ENCODE measurements at regions not wholly inside any gene's neighbourhood (a gene's known extent, or its start where the extent isn't known, plus 50 kb on each side); places are given as distances from the start of the nearest gene placed in this dataset.

DNA sequence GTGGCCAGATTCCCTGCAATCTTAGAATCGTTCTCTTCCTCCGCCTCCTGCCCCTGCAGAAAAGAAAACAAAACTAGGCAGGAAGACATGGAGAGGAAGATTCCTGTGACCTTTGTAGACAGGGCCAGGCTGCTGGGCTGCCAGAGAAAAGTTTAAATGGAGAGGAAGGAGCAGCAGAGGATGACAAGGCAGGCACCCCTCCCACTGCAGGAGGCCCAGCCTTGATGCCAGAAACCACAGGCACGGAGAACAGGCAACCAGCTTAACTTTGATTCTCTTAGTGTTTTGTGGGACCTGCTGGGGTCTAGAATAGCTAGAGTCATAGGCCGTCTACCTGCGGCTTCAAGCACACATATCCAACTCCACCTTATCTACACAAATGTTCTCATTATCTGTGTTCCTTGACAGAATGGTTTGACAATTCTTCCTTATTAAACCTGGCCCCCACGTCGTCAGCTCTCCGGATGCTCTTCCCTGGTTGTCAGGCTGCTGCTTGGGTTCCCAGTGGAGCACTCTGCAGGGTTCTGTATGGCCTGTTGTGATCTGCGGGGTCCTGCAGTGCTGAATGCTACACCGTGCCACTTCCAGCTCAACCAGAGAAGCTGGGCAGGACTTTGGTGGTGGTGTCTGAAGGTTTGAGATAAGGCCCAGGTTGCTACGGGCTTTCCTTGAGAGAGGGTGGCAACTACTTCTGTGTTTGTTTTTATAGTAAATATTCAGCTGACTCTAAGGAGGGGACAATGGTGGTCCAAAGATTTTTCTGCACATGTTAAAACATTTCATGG is 609.5 kb downstream of the AACS start:
- DNase-seq (ENCODE audit: low spot score), result no peak

DNA sequence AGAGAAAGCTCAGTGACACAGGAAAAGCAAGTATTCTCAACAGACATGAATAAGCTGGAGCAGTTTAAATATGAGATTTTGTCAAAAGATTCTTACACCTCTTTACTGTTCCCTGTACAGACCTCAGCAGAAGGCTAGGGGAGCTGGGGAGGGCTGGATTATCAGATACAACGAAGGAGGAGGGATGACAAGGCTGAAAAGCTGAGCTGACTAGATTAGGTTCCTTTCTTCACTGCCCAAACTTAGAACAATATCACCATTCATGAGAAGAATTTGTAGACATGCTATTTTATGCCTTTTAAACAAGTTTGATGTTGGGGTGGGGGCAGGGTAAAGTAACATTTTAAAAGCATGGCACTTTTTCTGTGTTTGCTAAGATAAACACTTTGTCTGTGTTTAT is 611.1 kb downstream of the AACS start:
- no peak for DNase-seq (ENCODE audit: low spot score)

DNA sequence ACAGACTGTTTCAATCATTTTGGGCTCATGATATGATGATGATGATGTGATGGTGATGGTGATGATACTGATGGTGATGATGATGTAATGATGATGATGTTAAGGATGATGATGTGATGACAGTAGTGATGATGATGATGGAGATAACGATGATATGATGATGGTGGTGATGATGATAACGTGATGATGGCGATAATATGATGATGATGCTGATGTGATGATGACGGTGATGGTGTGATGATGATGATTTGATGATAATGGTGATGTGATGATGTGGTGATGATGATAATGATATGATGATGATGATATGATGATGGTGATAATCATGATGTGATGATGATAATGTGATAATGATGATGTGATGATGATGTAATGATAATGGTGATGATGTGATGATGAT is 612.6 kb downstream of the AACS start:
- DNase-seq (ENCODE audit: low spot score), result no peak

DNA sequence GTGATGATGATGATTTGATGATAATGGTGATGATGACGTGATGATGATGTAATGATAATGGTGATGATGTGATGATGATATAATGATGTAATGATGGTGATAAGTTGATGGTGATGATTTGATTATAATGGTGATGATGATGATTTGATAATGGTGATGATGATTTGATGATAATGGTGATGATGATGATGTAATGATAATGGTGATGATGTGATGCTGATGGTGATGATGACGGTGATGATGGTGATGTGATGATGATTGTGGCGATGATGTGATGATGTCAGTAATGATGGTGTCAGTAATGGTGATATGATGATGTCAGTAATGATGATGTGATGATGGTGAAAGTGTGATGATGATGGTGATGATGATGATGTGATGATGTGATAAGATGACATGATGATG is 613.4 kb downstream of the AACS start:
- no peak for DNase-seq (ENCODE audit: low spot score)

DNA sequence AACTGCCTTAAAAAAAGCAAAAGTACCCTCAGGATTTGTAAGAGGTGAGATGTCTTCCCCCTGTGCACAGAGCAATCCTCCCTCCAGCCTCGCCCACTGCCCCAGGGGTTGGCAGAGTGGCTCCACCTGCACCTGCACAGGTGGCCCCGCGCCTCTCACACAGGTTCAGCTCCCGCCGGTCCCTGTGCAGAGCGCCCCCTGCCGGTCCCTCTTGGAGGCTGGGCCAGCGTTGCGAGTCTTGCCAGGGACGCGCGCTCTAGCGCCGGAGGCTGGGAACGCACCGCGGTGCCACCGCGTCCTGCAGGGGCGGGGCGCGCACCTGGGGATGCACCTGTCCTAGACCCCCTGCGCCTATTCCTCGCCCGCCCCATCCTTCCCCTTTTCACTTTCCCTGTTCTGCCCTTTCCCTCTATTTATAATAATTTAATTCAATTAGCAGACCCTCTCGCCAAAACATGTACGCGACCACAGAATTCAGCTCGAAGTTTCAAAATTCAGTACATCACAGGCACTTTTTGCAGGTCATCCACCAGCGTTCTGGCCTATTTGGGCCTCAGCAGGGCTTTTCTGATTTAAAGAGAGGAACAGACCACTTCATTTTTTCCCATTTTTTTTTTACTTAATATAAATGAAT is 618.6 kb downstream of the AACS start:
- no peak for DNase-seq (ENCODE audit: low spot score)

DNA sequence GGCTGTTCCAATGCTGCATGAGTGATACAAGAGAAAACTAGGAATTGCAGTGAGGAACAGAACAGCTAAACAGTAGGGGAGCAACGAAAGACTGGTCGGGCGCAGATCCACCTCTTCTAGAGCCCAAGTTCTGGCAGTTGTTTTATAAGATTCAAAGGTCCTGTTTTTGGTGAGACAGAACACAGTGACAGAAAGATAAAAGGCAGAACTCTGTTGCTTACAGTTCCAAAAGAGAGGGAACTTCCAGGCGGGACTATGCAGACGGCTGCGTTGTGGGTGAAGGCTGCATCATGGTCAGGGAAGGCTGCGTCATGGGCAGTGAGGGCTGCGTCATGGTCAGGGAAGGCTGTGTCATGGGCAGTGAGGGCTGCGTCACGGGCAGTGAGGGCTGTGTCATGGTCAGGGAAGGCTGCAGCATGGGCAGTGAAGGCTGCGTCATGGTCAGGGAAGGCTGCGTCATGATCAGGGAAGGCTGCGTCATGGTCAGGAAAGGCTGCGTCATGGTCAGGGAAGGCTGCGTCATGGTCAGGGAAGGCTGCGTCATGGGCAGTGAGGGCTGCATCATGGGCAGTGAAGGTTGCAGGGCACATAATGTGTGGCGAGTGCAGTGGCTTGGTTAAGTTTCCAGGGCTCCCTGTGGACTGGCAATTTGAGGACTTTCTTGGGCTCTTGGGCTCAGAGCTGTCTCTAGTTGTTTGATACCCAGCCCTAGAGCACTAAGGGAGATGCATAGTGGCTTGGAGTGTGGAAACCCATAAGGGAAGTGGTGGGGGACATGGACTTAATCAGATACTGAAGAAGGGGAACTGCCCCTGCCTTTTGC is 619.9 kb downstream of the AACS start:
- DNase-seq (ENCODE audit: low spot score), result no peak

DNA sequence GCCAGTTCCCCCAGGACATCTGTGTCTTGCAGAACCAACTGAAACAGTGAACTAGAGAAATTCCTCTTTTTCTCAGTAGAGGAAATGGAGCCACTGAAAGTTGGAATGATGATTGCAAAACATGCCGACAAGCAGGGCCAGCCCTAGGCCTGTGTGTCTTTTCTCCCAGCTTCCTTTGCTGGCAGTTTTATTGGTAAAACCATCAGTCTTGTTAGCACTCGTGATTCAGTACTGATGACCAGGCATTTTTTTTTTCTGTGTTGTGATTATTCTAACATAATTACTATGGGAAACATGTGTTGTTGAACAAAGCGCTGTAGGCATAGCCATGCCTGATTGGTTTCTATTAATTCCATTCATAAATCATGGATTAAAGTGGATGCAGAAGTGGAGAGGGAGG is 620.7 kb downstream of the AACS start:
- peak; percentile 1 for DNase-seq (ENCODE audit: low spot score)

DNA sequence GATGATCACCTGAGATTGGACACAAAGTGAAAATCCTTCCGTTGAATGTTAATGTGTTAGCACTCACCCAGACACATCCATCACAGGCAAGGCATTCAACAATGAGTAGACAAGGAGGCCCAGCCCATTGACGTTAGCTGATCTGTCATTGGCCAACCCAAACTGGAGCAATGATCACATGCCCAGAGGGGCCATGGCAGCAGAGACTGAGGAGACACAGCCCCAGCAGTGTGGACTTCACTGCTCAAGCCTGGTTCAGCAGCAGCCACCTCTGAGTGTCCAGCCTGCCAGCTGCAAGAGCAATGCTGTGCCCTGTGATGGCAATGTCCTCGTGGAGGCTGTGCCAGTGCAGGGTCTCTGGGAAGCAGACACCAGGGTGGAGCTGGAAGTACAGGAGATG is 622.2 kb downstream of the AACS start:
- DNase-seq (ENCODE audit: low spot score), result no peak

DNA sequence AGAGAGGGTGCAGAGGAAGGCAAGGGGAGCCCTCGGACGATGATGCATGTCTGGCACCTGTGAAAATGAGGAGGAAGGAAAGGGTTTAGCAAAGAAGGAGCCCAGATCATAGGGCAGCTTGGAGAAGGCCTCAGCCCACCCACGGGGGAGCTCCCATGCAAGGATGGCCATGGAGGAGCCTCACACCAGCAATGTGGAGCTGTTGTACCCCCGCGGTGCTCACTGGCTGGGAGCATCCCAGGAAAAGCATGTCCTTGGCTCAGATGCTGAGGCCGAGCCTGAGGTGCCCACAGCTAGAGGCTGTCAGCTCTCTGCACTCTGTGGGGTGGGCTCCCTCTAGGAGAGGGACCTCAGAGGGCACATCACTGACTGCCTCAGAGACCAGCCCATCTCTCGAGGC is 622.6 kb downstream of the AACS start:
- no peak for DNase-seq (ENCODE audit: low spot score)

DNA sequence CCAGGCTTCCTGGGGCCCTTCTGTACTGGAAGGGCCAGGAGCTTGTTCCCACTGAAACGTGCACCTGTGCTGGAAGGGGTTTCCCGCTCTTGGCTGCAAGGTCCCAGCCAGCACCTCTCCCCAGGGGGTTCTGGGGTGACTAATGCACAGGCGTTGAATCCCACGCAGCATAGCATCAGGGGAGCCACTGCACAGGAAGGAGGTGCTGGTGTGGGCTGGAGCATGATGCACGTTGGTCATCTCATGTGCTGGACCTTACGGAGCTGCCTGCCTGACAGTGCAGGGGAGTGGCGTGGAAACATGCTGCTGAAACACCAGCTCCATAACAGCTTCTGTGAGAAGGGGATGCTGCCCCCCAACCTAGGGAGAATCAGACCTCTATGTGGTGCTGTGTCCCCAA is 623.0 kb downstream of the AACS start:
- no peak for DNase-seq (ENCODE audit: low spot score)

DNA sequence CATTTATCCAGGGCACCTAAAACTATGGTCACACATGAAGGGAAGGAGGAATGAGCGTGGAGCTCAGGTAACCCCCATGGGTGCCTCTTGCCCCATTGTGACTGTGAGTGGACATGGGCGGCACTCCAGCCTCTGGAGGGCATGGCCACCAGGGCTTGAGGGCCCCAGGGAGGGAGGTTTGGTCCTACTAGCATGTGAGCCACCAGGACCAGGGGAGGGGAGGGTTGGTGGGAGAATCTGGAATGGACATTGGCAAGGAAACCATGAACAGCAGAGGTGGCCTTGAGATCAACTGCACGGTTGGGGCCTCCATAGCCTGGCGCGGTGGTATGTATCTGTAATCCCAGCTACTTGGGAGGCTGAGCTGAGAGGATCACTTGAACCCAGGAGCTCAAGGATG is 623.6 kb downstream of the AACS start:
- DNase-seq (ENCODE audit: low spot score), result no peak

DNA sequence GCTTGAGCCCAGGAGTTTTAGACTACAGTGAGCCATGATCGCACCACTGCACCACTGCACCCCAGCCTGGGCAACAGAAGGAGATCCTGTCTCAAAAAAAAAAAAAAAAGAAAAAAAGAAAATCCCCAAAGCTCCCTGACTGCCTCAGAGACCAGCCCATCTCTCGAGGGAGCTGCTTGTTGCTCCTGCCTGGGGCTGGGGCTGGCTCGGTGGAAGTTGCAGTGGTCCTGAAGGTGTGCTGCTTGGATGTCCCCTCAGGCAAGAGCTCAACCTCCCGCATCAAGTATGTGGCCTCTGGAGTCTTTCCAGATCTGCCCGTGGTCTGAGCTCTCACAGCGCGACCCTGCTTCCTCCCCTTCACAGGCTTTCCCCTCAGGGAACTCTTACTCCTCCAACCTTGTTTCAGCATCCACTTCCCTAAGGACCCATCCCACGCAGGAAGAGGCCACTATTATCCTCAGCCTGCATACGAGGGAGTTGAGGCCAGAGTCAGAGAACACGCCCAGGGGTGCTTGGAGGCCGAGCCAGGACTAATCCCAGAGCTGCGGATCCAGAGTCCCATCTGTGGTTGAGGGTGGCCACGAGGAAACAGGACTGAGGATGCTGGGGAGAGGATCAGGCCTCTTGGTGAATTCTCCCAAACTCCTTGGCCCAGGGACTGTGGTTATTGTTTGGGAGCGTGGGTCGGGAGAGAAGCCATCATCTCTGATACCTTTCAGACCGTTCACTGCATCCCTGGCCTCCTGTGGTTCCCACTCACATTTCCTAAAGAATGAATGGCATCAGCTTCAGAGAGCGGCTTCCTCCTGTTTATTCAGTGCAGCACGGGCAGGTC is 624.6 kb downstream of the AACS start:
- no peak for DNase-seq (ENCODE audit: low spot score)

DNA sequence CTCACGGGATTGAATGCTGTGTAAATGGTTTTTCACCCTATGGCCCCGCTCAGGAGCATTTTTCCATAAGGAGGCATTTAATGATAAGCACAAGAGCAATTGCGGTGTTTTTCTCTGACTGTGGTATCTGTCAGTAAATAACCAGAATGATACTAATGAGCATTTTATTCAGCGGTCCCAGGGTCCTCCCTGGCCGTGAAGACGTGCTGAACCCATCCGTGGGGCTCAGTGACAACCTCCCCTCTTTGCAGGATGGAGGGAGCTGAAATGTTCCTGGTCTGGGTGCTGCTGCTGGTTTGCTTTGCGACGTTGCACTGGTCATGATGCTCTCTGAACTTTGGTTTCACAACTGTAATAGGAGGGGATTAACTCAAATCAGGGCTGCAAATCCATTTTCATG is 625.6 kb downstream of the AACS start:
- no peak for DNase-seq (ENCODE audit: low spot score)

DNA sequence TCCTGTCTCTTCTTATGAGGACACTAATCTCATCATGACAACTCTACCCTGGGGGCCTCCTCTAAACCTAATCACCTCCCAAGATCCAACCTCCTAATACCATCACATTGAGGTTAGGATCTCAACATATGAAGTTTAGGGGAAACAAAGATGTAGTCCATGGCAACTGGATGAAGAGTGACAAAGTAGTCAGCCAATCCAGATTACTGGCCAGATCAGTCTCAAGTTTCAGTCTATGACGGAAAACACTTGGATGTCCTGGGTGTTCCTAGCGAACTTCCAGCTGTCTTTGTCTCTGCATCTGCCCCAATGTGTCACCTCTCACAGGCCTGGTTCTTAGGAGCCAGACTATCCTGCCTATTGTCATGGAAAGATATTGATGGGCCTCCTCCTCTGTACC is 630.8 kb downstream of the AACS start:
- no peak for DNase-seq (ENCODE audit: low spot score)

DNA sequence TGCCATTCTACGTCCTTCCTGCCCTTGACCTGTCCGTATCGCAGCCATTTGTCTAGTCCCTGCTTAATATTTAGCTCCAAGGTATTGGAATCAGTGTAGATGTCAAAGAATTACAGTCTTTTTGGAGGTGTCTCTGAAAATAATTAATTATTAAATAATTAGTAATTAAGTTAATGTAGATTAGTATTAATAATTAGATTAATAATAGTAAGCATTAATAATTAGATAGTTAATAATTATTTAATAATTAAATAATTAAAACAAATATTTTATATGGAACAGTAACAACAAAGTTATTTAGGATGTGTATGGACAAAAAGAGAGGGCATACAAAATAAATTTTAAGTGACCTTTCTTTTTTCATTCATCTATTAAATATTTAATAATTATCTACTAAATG is 639.6 kb downstream of the AACS start:
- no peak for DNase-seq (ENCODE audit: low spot score)

DNA sequence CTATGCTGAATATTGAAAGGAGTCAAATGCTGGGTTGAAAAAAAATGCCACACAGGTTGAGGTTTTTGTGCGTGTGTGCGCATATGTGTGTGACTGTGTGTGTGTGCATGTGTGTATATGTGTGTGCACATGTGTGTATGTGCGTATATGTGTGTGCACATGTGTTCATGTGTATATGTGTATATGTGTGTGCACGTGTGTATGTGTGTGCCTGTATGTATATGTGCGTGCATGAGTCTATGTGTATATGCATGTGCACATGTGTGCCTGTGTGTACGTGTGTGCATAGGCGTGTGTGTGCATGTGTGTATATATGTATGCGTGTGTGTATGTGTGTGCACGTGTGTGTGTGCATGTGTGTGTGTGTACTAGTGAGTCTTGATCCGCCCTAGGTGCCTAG is 655.7 kb downstream of the AACS start:
- DNase-seq (ENCODE audit: low spot score), result no peak

DNA sequence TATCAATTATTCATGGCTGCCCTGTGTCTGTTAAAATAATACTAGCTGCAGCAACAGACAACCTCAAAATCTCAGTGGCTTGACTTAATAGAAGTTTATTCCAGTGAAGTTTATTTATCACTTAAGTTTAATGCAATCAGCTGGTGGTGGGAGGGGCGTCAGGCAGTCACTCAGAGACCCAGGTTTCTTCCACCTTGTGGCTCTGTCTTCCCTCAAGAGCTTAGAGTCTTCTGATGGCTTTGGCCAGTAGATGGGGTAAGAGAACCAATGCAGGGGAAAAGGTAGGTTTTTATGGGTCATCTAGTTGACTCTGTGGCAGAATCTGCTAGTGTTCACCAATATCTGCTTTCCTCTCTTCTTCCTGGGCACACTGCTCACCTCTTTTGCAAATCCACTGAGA is 668.9 kb downstream of the AACS start:
- no peak for DNase-seq (ENCODE audit: low spot score)

DNA sequence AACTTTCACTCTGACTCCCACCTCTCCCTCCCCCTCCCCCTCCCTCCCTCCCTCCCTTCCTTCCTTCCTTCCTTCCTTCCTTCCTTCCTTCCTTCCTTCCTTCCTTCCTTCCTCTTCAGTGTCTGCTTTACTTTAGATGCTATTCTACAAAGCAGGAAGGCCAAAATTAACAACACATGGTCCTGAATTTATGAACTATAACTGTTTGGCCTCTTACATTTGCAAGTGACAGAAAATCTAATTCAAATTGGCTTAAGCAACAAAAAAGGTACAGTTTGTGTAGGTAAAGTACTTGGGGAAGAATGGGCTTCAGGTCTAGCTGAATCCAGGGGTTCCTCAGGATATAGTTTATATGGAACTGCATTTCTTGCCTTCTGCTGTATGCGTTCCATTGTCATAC is 673.0 kb downstream of the AACS start:
- DNase-seq (ENCODE audit: low spot score), result no peak

DNA sequence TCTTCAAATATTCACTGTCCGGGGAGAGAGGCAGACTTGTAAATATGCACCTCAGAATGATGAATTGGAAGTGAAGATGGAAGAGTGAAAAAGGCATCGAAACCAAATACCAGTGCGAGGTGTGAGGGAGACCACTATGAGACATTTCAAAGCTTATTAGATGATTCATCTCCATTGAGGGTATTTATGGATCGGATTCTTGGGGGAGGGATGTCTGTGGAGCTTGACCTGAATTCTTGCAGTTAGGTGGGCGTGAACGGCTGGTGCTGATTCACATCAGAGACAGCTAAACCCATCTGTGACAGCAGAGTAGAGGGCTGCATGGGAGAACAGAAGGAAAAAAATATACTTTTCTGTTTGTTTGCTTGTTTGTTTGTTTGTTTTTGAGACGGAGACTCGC is 677.2 kb downstream of the AACS start:
- no peak for DNase-seq (ENCODE audit: low spot score)

DNA sequence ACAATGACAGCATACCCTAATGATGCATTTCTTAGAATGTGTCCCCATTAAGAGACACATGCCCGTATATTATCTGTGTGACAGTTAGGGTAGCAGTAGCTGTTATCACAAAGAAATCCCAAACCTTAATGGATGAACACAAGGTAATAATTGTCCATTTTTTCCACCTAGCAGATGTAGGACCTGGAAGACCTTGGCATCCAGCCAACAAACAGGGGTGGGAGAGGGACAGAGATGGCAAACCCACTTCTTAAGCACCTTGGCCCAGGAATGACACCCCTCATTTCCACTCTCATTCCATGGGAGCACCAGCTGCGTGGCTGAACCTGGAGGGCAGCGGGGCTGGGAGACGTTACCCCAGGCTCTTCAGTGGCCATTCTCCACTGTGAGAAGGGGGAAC is 679.0 kb downstream of the AACS start:
- DNase-seq (ENCODE audit: low spot score), result no peak

DNA sequence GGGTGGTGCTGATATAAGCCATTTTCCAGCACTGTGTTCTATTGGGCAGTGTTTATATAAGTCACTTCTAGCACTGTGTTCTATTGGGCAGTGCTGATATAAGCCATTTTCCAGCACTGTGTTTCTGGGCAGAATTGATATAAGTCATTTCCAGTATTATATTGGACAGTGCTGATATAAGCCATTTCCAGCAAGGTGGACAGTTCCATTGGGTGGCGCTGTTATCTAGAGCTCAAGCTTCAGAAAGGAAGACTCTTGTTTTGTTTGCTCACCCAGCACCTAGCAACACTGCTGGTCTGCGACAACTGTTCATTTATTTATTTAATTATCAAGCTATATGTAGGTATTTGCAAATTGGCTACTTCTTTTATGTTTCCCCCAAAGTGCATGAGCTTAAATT is 690.3 kb downstream of the AACS start:
- no peak for DNase-seq (ENCODE audit: low spot score)

DNA sequence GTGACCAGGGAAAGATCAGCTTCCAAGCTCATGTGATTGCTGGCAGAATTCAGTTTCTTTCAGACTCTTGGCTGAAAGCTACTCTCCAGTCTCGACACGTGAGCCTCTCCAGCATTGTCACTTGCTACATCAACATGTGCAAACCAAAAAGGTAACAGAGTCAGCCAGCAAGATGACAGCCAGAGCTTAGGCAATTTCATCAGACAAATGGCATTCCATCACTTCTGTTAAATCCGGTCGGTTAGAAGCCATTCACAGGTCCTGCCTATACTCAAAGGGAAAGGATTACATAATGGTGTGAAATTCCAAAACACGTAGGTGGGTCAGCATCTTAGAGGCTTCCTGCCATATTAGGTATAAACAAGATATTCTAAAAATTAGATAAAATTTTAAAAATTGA is 700.9 kb downstream of the AACS start:
- no peak for DNase-seq (ENCODE audit: low spot score)
